Transverse colon (tissue), 4 donors: ENCODE measurements at regions not wholly inside any gene's neighbourhood (a gene's known extent, or its start where the extent isn't known, plus 50 kb on each side); places are given as distances from the start of the nearest gene placed in this dataset.

Experiments
- DNase-seq: peaks from one replicate; pipeline ENCODE4 v3.0.0-alpha.2; 2019
- H3K27ac ChIP-seq, 4 donors: fragments of 200-600 bp; sonication (generic); 2 replicates each; pipeline ENCODE4 v1.5.1; 2016 to 2018; ENCODE audit warnings: inconsistent platforms in 4 of 4
- H3K27me3 ChIP-seq: fragments of 200-600 bp; sonication (generic); 2 replicates; pipeline ENCODE4 v1.5.1; 2017; ENCODE audit warnings: inconsistent platforms
- H3K36me3 ChIP-seq, 4 donors: fragments of 200-600 bp; sonication (generic); 2 replicates each; pipeline ENCODE4 v1.5.1; 2017 to 2019; ENCODE audit warnings: inconsistent platforms in 4 of 4
- H3K4me1 ChIP-seq, 4 donors: fragments of 200-600 bp; sonication (generic); 2 replicates each; pipeline ENCODE4 v1.5.1; 2017 to 2020; ENCODE audit warnings: inconsistent platforms in 4 of 4
- H3K4me3 ChIP-seq, 4 donors: fragments of 200-600 bp; sonication (generic); 1 replicate in 1 of 4; 2 replicates in 3 of 4; pipeline versions ENCODE4 v1.5.1 to v1.6.1; 2017 to 2019; ENCODE audit warnings: inconsistent platforms in 4 of 4
- H3K9me3 ChIP-seq, 2 donors: fragments of 200-600 bp; sonication (generic); 2 replicates each; pipeline ENCODE4 v1.5.1; 2017 to 2019; ENCODE audit warnings: inconsistent platforms in 2 of 2
- CTCF ChIP-seq, 5 experiments: fragments of 200-600 bp in 3 of 5; fragments of 450-650 bp in 2 of 5; sonication (generic) in 3 of 5; IDR thresholded peaks; 1 replicate in 2 of 5; 2 replicates in 3 of 5; pipeline ENCODE4 v1.5.1; 2016 to 2017; ENCODE audit warnings: antibody characterized with exemption in 5 of 5, inconsistent platforms in 3 of 5, mild to moderate bottlenecking in 2 of 5, moderate library complexity in 1 of 5
- EP300 ChIP-seq: sonication (generic); formaldehyde crosslinking; IDR thresholded peaks from one replicate; pipeline ENCODE4 v1.6.1; 2017; ENCODE audit warnings: antibody characterized with exemption, low read depth
- POLR2A ChIP-seq: fragments of 450-650 bp; IDR thresholded peaks from one replicate; pipeline ENCODE4 v1.6.1; 2016; ENCODE audit warnings: antibody characterized with exemption, mild to moderate bottlenecking, moderate library complexity
- POLR2AphosphoS5 ChIP-seq, 3 donors: sonication (generic); formaldehyde crosslinking; IDR thresholded peaks; one replicate each; pipeline ENCODE4 v1.6.1; 2016; ENCODE audit warnings: antibody characterized with exemption in 3 of 3
- WGBS, 2 donors: methylation state at CpG; one replicate each; pipeline ENCODE4 v1.1.5; 2018; ENCODE audit warnings: low coverage in 1 of 2; 5-methylcytosine and 5-hydroxymethylcytosine counted together
- in situ Hi-C, 4 donors: fragments of 200-750 bp; cut with MboI; loops; one replicate each; pipeline versions ENCODE4 v1.15.0 to v1.15.1; 2017; ENCODE audit warnings: low sequenced_read_pairs in 3 of 4, low pct_ligation_motif_present in 1 of 4, low pct_unique_long_range_greater_than_20kb in 1 of 4
- intact Hi-C: fragments of 100-400 bp; cut with DNase I; formaldehyde crosslinking; loops from one replicate; pipeline ENCODE4 v1.15.1; 2023; ENCODE audit warnings: low total_unique reads

GRCh38 chr5:97525780-97526179, 342.7 kb upstream of the RIOK2 start:
- H3K4me3 ChIP-seq = no peak overlapping the region
- TF ChIP-seq POLR2AphosphoS5 (IDR thresholded peaks at IDR 0.05) = no peak
- no peak for TF ChIP-seq EP300
- no peak for TF ChIP-seq CTCF (IDR thresholded peaks at IDR 0.05)
- no peak for TF ChIP-seq POLR2A
- H3K4me1 ChIP-seq = peaks cover 0 to 4% (median 0%) of the 10 kb centered on the region in 4 donors
- no peak for DNase-seq
- H3K9me3 ChIP-seq = no peaks in the 10 kb centered on the region
- H3K36me3 ChIP-seq = no peaks in the 10 kb centered on the region
- in situ Hi-C loops (loop anchor here in 2 of 4 donors (25.0 kb wide), 2 partner anchors 1237 to 1262 kb away; partner anchors contain the start of gene RGMB (in 1 of the 2)), intact Hi-C loops (no loop called here)
- H3K27me3 ChIP-seq = no peaks in the 10 kb centered on the region
- WGBS, 2 donors = 40 to 51% methylated on average over 2 of the region's 2 CpGs
- H3K27ac ChIP-seq = no peak overlapping the region

GRCh38 chr5:97528941-97529340, 345.9 kb upstream of the RIOK2 start:
- intact Hi-C loops = no loop called here
- no peaks in the 10 kb centered on the region for H3K36me3 ChIP-seq
- no peaks in the 10 kb centered on the region for H3K9me3 ChIP-seq
- peaks cover 0 to 9% (median 1%) of the 10 kb centered on the region in 4 donors for H3K4me1 ChIP-seq
- H3K4me3 ChIP-seq = no peak overlapping the region
- no peak overlapping the region for H3K27ac ChIP-seq
- DNase-seq = no peak
- TF ChIP-seq EP300 = no peak
- TF ChIP-seq POLR2AphosphoS5 (IDR thresholded peaks at IDR 0.05) = no peak
- TF ChIP-seq POLR2A = no peak
- TF ChIP-seq CTCF (IDR thresholded peaks at IDR 0.05) = no peak
- H3K27me3 ChIP-seq = no peaks in the 10 kb centered on the region
- 10 to 54% methylated on average over 4 of the region's 4 CpGs for WGBS, 2 donors
- in situ Hi-C loops = loop anchor here in 2 of 4 donors (25.0 kb wide), 2 partner anchors 1233 to 1258 kb away; partner anchors contain the start of gene RGMB (in 1 of the 2)

GRCh38 chr5:97529354-97529985, 346.4 kb upstream of the RIOK2 start:
- Histone ChIP-seq H3K27me3 (no peaks in the 10 kb centered on the region), H3K4me3 (no peak overlapping the region), H3K9me3 (no peaks in the 10 kb centered on the region), H3K36me3 (no peaks in the 10 kb centered on the region), H3K4me1 (peaks cover 0 to 9% (median 3%) of the 10 kb centered on the region in 4 donors), H3K27ac (no peak overlapping the region)
- no peak for DNase-seq
- TF ChIP-seq POLR2A = no peak
- TF ChIP-seq EP300 = no peak
- no peak for TF ChIP-seq CTCF (IDR thresholded peaks at IDR 0.05)
- no peak for TF ChIP-seq POLR2AphosphoS5 (IDR thresholded peaks at IDR 0.05)
- intact Hi-C loops (no loop called here), in situ Hi-C loops (loop anchor here in 2 of 4 donors (25.0 kb wide), 2 partner anchors 1233 to 1258 kb away; partner anchors contain the start of gene RGMB (in 1 of the 2))
- 67 to 68% methylated on average over 3 to 4 of the region's 4 CpGs for WGBS, 2 donors

- intact Hi-C loops = no loop called here
- Histone ChIP-seq H3K4me3 (no peak overlapping the region), H3K9me3 (no peaks in the 10 kb centered on the region), H3K27me3 (no peaks in the 10 kb centered on the region), H3K36me3 (no peaks in the 10 kb centered on the region), H3K4me1 (peaks cover 0 to 7% (median 3%) of the 10 kb centered on the region in 4 donors), H3K27ac (no peak overlapping the region)
- TF ChIP-seq EP300 (no peak), CTCF (IDR thresholded peaks at IDR 0.05) (no peak), POLR2A (no peak), POLR2AphosphoS5 (IDR thresholded peaks at IDR 0.05) (no peak)
- in situ Hi-C loops = loop anchor here in 2 of 4 donors (25.0 kb wide), 2 partner anchors 1231 to 1256 kb away; partner anchors contain the start of gene RGMB (in 1 of the 2)
- 29 to 57% methylated on average over 1 to 2 of the region's 2 CpGs for WGBS, 2 donors
- DNase-seq = no peak
Observed at GRCh38 chr5:97531549-97531948, 348.5 kb upstream of the RIOK2 start.
